ENCODE measurements at regions not wholly inside any gene's neighbourhood (a gene's known extent, or its start where the extent isn't known, plus 50 kb on each side); places are given as distances from the start of the nearest gene placed in this dataset.

DNA sequence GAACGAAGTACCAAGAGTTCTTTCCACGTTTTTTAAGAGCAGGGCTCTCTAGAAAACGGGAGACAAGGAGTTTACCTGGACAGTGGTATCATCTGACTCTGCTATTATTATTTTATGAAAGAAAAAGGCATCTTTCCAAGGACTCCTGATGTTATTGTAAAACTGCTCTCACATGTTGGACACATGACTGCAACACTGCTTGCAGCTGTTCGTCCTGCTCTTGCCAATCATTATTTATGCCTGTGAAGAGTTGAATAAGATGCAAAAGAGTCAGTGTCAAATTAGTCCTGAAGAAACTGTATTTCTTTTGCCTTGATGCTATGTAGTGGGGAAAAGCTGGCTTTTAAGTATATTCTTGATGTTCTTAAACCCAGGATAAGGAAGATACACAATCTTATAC is 284.5 kb upstream of the PTGER4 start:
- TF ChIP-seq, protein P1, sequence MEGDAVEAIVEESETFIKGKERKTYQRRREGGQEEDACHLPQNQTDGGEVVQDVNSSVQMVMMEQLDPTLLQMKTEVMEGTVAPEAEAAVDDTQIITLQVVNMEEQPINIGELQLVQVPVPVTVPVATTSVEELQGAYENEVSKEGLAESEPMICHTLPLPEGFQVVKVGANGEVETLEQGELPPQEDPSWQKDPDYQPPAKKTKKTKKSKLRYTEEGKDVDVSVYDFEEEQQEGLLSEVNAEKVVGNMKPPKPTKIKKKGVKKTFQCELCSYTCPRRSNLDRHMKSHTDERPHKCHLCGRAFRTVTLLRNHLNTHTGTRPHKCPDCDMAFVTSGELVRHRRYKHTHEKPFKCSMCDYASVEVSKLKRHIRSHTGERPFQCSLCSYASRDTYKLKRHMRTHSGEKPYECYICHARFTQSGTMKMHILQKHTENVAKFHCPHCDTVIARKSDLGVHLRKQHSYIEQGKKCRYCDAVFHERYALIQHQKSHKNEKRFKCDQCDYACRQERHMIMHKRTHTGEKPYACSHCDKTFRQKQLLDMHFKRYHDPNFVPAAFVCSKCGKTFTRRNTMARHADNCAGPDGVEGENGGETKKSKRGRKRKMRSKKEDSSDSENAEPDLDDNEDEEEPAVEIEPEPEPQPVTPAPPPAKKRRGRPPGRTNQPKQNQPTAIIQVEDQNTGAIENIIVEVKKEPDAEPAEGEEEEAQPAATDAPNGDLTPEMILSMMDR (optimal IDR thresholded peaks at IDR 0.05 in 1 of 3, IDR thresholded peaks at IDR 0.05 in 1 of 3, conservative IDR thresholded peaks at IDR 0.05 in 1 of 3; ENCODE audit: extremely low read depth in 1 of 3, insufficient read depth in 2 of 3, low read length in 3 of 3) = no peak
- no peak for TF ChIP-seq EZH2 (IDR thresholded peaks at IDR 0.05; ENCODE audit: low read length)
